Testis (tissue), 2 donors: ENCODE measurements at regions not wholly inside any gene's neighbourhood (a gene's known extent, or its start where the extent isn't known, plus 50 kb on each side); places are given as distances from the start of the nearest gene placed in this dataset.

ENCODE experiments used
- POLR2A ChIP-seq: fragments of 450-650 bp; IDR thresholded peaks from one replicate; pipeline ENCODE4 v1.6.1; 2017; ENCODE audit warnings: antibody characterized with exemption, mild to moderate bottlenecking, moderate library complexity
- TF ChIP-seq, protein P1 (sequence below), 3 experiments: fragments of 450-650 bp in 2 of 3; fragments of 200-600 bp in 1 of 3; sonication (generic) in 1 of 3; IDR thresholded peaks; one replicate each; pipeline ENCODE4 v1.5.1; 2016 to 2019; ENCODE audit warnings: antibody characterized with exemption in 3 of 3, mild to moderate bottlenecking in 2 of 3, moderate library complexity in 1 of 3

DNA sequence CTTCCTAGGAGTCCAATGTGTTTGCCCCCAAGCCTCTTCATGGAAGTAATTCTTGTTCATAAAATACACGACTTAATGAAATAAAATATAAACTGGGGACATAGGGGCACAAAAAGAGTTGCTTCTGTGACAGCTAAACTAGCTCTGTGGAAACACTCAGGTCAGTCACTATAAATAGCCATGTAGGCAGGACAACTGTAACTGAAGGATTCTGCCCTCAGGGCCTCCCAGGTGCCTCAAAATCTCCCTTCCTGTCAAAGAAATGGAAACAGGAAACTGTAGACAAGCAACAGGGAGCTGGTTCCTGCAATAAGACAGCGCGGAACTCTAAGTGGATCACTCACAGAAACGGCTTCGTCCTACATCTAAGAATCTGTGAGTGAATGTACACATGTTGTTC is 178.1 kb upstream of the ZFHX3 start:
- TF ChIP-seq, protein P1, sequence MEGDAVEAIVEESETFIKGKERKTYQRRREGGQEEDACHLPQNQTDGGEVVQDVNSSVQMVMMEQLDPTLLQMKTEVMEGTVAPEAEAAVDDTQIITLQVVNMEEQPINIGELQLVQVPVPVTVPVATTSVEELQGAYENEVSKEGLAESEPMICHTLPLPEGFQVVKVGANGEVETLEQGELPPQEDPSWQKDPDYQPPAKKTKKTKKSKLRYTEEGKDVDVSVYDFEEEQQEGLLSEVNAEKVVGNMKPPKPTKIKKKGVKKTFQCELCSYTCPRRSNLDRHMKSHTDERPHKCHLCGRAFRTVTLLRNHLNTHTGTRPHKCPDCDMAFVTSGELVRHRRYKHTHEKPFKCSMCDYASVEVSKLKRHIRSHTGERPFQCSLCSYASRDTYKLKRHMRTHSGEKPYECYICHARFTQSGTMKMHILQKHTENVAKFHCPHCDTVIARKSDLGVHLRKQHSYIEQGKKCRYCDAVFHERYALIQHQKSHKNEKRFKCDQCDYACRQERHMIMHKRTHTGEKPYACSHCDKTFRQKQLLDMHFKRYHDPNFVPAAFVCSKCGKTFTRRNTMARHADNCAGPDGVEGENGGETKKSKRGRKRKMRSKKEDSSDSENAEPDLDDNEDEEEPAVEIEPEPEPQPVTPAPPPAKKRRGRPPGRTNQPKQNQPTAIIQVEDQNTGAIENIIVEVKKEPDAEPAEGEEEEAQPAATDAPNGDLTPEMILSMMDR (IDR thresholded peaks at IDR 0.05), result no peak
- no peak for TF ChIP-seq POLR2A
